ENCODE measurements at regions not wholly inside any gene's neighbourhood (a gene's known extent, or its start where the extent isn't known, plus 50 kb on each side); places are given as distances from the start of the nearest gene placed in this dataset.

GRCh38 chrY:7339391-7340087, 428.0 kb upstream of the AMELY start:
- no peaks in the 10 kb centered on the region for H3K36me3 ChIP-seq
- no peak for DNase-seq (ENCODE audit: low spot score in 2 of 2)
- no peaks in the 10 kb centered on the region for H3K4me1 ChIP-seq
- H3K9me3 ChIP-seq, result no peaks in the 10 kb centered on the region
- intact Hi-C loops (cut with DNase I; ENCODE audit: low total_unique reads), result no loop called here
- H3K4me3 ChIP-seq, result no peak overlapping the region
- H3K27me3 ChIP-seq, result no peaks in the 10 kb centered on the region
- no peak for TF ChIP-seq CTCF (IDR thresholded peaks at IDR 0.05)
- TF ChIP-seq POLR2AphosphoS5 (IDR thresholded peaks at IDR 0.05), result no peak
- no peak for TF ChIP-seq POLR2A (IDR thresholded peaks at IDR 0.05)
- no peak overlapping the region for H3K27ac ChIP-seq

- TF ChIP-seq POLR2AphosphoS5 (IDR thresholded peaks at IDR 0.05) (no peak), POLR2A (IDR thresholded peaks at IDR 0.05) (no peak), CTCF (IDR thresholded peaks at IDR 0.05) (no peak)
- no peaks in the 10 kb centered on the region for H3K4me1 ChIP-seq
- no peak overlapping the region for H3K27ac ChIP-seq
- H3K9me3 ChIP-seq, result no peaks in the 10 kb centered on the region
- intact Hi-C loops (cut with DNase I; ENCODE audit: low total_unique reads), result no loop called here
- no peaks in the 10 kb centered on the region for H3K27me3 ChIP-seq
- no peak overlapping the region for H3K4me3 ChIP-seq
- no peaks in the 10 kb centered on the region for H3K36me3 ChIP-seq
- DNase-seq (ENCODE audit: low spot score in 2 of 2), result no peak
Measured at GRCh38 chrY:7336023-7336873, 424.7 kb upstream of the AMELY start.

DNA sequence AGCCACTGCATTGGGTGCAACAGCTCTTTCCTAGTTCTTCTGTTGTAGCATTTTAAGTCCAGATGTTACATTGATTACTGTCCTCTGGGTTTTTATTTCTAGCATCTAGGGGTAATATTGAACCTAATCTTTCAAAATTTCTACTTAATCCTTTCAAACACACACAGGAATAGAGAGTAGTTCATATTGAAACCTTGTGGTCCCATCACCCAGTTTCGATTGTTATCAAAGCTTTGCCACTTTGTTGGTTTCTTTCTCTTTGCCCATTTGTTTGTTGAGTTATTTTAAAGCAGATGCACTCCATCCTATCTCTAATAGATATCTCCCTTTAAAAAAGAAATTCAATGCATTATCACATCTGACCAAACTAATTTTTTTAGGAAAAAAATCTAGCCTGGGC, 422.9 kb upstream of the AMELY start:
- intact Hi-C loops (cut with DNase I; ENCODE audit: low total_unique reads), result no loop called here
- Histone ChIP-seq H3K4me3 (no peak overlapping the region), H3K9me3 (no peaks in the 10 kb centered on the region), H3K27me3 (no peaks in the 10 kb centered on the region), H3K27ac (no peak overlapping the region), H3K36me3 (no peaks in the 10 kb centered on the region), H3K4me1 (no peaks in the 10 kb centered on the region)
- DNase-seq (ENCODE audit: low spot score in 2 of 2), result no peak
- TF ChIP-seq CTCF (IDR thresholded peaks at IDR 0.05) (no peak), POLR2AphosphoS5 (IDR thresholded peaks at IDR 0.05) (no peak), POLR2A (IDR thresholded peaks at IDR 0.05) (no peak)

- Histone ChIP-seq H3K4me3 (no peak overlapping the region), H3K9me3 (no peaks in the 10 kb centered on the region), H3K36me3 (no peaks in the 10 kb centered on the region), H3K27ac (no peak overlapping the region), H3K4me1 (no peaks in the 10 kb centered on the region), H3K27me3 (no peaks in the 10 kb centered on the region)
- DNase-seq (ENCODE audit: low spot score in 2 of 2), result no peak
- intact Hi-C loops (cut with DNase I; ENCODE audit: low total_unique reads), result no loop called here
- TF ChIP-seq CTCF (IDR thresholded peaks at IDR 0.05) (no peak), POLR2AphosphoS5 (IDR thresholded peaks at IDR 0.05) (no peak), POLR2A (IDR thresholded peaks at IDR 0.05) (no peak)
Measured at GRCh38 chrY:7326296-7327246, 415.0 kb upstream of the AMELY start.

All from breast epithelium (tissue), 4 donors.